H1 (cell line): ENCODE measurements at regions not wholly inside any gene's neighbourhood (a gene's known extent, or its start where the extent isn't known, plus 50 kb on each side); places are given as distances from the start of the nearest gene placed in this dataset.

Experiments
- CREB1 ChIP-seq: IDR thresholded peaks from 2 replicates; pipeline ENCODE4 v1.6.1; 2012; ENCODE audit warnings: inconsistent platforms
- CTCF ChIP-seq, 3 experiments: IDR thresholded peaks; 1 replicate in 2 of 3; 2 replicates in 1 of 3; pipeline versions ENCODE4 v1.5.1 to v1.6.1; 2011; ENCODE audit warnings: low read length in 3 of 3, mild to moderate bottlenecking in 3 of 3, inconsistent platforms in 2 of 3, low read depth in 1 of 3, moderate library complexity in 1 of 3; ENCODE audit not compliant: insufficient read depth in 1 of 3; ENCODE audit errors: control extremely low read depth in 1 of 3
- EGR1 ChIP-seq: IDR thresholded peaks from 2 replicates; pipeline ENCODE4 v1.6.1; 2011; ENCODE audit warnings: low read depth, low read length, borderline replicate concordance
- EP300 ChIP-seq, 2 experiments: IDR thresholded peaks; 1 replicate in 1 of 2; 2 replicates in 1 of 2; pipeline ENCODE4 v1.6.1; 2011 to 2012; ENCODE audit warnings: low read depth in 2 of 2, low read length in 2 of 2, mild to moderate bottlenecking in 2 of 2, borderline replicate concordance in 1 of 2, inconsistent platforms in 1 of 2, moderate library complexity in 1 of 2
- EZH2 ChIP-seq: fragments of 200-600 bp; sonication (generic); IDR thresholded peaks from 2 replicates; pipeline ENCODE4 v1.7.1; 2012; ENCODE audit warnings: low read depth, mild to moderate bottlenecking, moderate library complexity, low read length, inconsistent platforms; ENCODE audit not compliant: severe bottlenecking
- KDM1A ChIP-seq: fragments of 200-600, 300-600 bp; sonication (generic); IDR thresholded peaks from 2 replicates; pipeline ENCODE4 v1.7.1; 2016; ENCODE audit warnings: mild to moderate bottlenecking, low read length, borderline replicate concordance
- POLR2AphosphoS5 ChIP-seq: IDR thresholded peaks from 2 replicates; pipeline ENCODE4 v1.6.1; 2011; ENCODE audit warnings: low read depth, low read length
- SIRT6 ChIP-seq: IDR thresholded peaks from one replicate; pipeline ENCODE4 v1.7.1; 2012; ENCODE audit warnings: low read length, inconsistent platforms
- SP2 ChIP-seq: IDR thresholded peaks from 2 replicates; pipeline ENCODE4 v1.6.1; 2012; ENCODE audit warnings: mild to moderate bottlenecking, low read length, inconsistent platforms
- SRF ChIP-seq: IDR thresholded peaks from 2 replicates; pipeline ENCODE4 v1.6.1; 2011; ENCODE audit warnings: mild to moderate bottlenecking, low read depth, low read length, moderate library complexity
- SUZ12 ChIP-seq: fragments of 200-600 bp; sonication (generic); IDR thresholded peaks from 2 replicates; pipeline ENCODE4 v1.6.1; 2012; ENCODE audit warnings: mild to moderate bottlenecking, inconsistent platforms, low read length, moderate library complexity, mixed read lengths

DNA sequence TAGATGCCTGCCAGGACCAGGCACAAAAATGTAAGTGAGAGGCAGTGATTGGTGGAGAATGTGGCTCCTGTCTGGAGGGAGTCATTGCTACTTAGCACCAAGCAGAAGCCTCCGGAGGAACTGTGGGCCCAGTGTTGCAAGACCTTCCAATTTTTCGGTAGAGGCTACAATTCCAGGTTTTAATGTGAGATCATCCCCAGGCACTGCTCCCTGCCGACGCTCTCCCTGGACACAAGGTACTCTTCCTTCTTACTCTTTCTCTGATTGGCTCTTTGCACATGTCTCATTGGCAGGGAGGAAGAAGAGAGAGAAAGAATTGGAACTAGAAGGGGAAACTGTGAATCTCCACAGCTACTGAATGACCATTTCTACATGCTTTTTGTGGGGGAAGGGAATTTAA, 53.7 kb upstream of the EP300 start:
- TF ChIP-seq EZH2 (no peak), CTCF (IDR thresholded peaks at IDR 0.05; ENCODE audit: control extremely low read depth in 1 of 3, insufficient read depth in 1 of 3, low read depth in 1 of 3, low read length in 3 of 3) (no peak), KDM1A (no peak), EP300 (IDR thresholded peaks at IDR 0.05; ENCODE audit: borderline replicate concordance in 1 of 2, low read depth in 2 of 2, low read length in 2 of 2) (no peak), SIRT6 (no peak), POLR2AphosphoS5 (no peak), EGR1 (no peak), CREB1 (no peak), SP2 (no peak), SRF (no peak), SUZ12 (no peak)
